ENCODE measurements at regions not wholly inside any gene's neighbourhood (a gene's known extent, or its start where the extent isn't known, plus 50 kb on each side); places are given as distances from the start of the nearest gene placed in this dataset.

DNA sequence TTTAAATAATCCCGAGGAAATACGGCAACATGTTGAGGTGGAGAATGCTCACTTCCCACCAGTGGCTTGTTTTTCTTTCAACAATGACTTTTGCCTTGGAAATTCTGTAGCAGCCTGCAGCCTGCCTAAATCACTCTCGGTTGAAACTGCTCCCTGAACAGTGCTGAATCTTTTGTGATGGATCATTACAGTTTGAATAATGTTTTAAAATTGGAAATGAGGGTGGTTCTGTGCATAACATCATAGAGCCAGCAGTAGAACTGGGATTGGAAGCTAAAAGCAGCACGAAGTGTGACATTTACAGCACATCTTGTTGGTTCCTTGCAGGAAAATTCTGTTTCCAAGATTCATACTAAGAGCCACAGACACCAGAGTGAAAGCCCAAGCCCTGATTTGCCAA is 74.1 kb upstream of the GPR12 start:
- Histone ChIP-seq H3K36me3 (ENCODE audit: low read depth) (no peaks in the 10 kb centered on the region), H3K4me1 (ENCODE audit: insufficient read depth, poor library complexity, severe bottlenecking) (no peaks in the 10 kb centered on the region), H3K4me3 (ENCODE audit: severe bottlenecking) (no peak overlapping the region), H3K9me3 (ENCODE audit: severe bottlenecking) (no peaks in the 10 kb centered on the region), H3K27me3 (ENCODE audit: insufficient read depth, poor library complexity, severe bottlenecking) (no peaks in the 10 kb centered on the region), H3K27ac (ENCODE audit: poor library complexity, severe bottlenecking) (no peak overlapping the region)
- TF ChIP-seq CTCF (IDR thresholded peaks at IDR 0.05; ENCODE audit: poor library complexity, severe bottlenecking), result no peak
- DNase-seq (ENCODE audit: low spot score) (no peak), ATAC-seq (ENCODE audit: low read depth) (no peak)

GRCh38 chr13:26831336-26831908 is 70.8 kb upstream of the GPR12 start:
- no peak for TF ChIP-seq CTCF (IDR thresholded peaks at IDR 0.05; ENCODE audit: poor library complexity, severe bottlenecking)
- Histone ChIP-seq H3K27ac (ENCODE audit: poor library complexity, severe bottlenecking) (no peak overlapping the region), H3K9me3 (ENCODE audit: severe bottlenecking) (no peaks in the 10 kb centered on the region), H3K27me3 (ENCODE audit: insufficient read depth, poor library complexity, severe bottlenecking) (no peaks in the 10 kb centered on the region), H3K4me1 (ENCODE audit: insufficient read depth, poor library complexity, severe bottlenecking) (no peaks in the 10 kb centered on the region), H3K36me3 (ENCODE audit: low read depth) (no peaks in the 10 kb centered on the region), H3K4me3 (ENCODE audit: severe bottlenecking) (no peak overlapping the region)
- ATAC-seq (ENCODE audit: low read depth), result no peak
- DNase-seq (ENCODE audit: low spot score), result no peak

DNA sequence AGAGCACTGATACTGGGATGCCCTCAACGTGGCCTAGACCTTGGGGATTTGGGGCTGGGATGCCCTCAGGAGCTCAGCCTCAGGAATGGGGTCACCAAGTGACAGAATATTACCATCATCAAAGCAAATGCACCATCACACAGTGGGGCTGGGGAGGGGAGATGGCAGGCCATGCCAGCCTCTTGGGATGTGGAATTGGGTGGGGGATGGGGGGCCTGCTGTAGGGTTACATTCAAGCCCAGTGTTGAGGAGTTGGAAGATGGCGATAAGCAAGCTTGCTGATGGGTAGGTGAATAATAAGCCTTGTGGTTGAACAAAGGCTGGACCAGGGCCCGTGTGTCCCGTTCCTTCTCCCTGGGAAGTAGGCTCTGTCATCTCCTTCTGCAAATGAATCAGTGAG is 69.1 kb upstream of the GPR12 start:
- Histone ChIP-seq H3K27me3 (ENCODE audit: insufficient read depth, poor library complexity, severe bottlenecking) (no peaks in the 10 kb centered on the region), H3K4me3 (ENCODE audit: severe bottlenecking) (no peak overlapping the region), H3K4me1 (ENCODE audit: insufficient read depth, poor library complexity, severe bottlenecking) (no peaks in the 10 kb centered on the region), H3K9me3 (ENCODE audit: severe bottlenecking) (no peaks in the 10 kb centered on the region), H3K27ac (ENCODE audit: poor library complexity, severe bottlenecking) (no peak overlapping the region), H3K36me3 (ENCODE audit: low read depth) (no peaks in the 10 kb centered on the region)
- DNase-seq (ENCODE audit: low spot score) (no peak), ATAC-seq (ENCODE audit: low read depth) (no peak)
- no peak for TF ChIP-seq CTCF (IDR thresholded peaks at IDR 0.05; ENCODE audit: poor library complexity, severe bottlenecking)

DNA sequence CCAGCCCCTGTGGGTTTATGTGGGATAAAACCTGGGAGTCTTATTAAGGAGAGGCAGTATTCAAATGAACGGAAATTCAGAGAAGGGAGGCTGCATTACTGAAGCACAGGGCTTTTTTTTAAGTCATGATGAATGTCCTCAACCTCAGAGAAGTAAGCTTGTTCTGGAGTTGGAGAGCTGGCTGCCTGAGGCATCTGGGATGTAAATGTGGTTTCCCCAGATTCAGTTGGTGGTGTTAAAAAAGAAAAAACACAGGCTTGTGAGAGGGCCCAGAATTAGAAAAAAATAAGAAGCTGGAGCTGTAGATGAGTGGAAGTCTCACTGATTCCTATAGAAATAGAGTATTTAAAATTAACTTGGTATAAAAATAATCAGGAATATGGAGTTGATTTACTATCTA is 64.0 kb upstream of the GPR12 start:
- no peak overlapping the region for H3K4me3 ChIP-seq (ENCODE audit: severe bottlenecking)
- no peak for DNase-seq (ENCODE audit: low spot score)
- no peak for TF ChIP-seq CTCF (IDR thresholded peaks at IDR 0.05; ENCODE audit: poor library complexity, severe bottlenecking)
- H3K4me1 ChIP-seq (ENCODE audit: insufficient read depth, poor library complexity, severe bottlenecking), result no peaks in the 10 kb centered on the region
- H3K27me3 ChIP-seq (ENCODE audit: insufficient read depth, poor library complexity, severe bottlenecking), result no peaks in the 10 kb centered on the region
- ATAC-seq (ENCODE audit: low read depth), result no peak
- no peaks in the 10 kb centered on the region for H3K9me3 ChIP-seq (ENCODE audit: severe bottlenecking)
- H3K36me3 ChIP-seq (ENCODE audit: low read depth), result no peaks in the 10 kb centered on the region
- no peak overlapping the region for H3K27ac ChIP-seq (ENCODE audit: poor library complexity, severe bottlenecking)

- Histone ChIP-seq H3K27me3 (ENCODE audit: insufficient read depth, poor library complexity, severe bottlenecking) (no peaks in the 10 kb centered on the region), H3K4me3 (ENCODE audit: severe bottlenecking) (no peak overlapping the region), H3K4me1 (ENCODE audit: insufficient read depth, poor library complexity, severe bottlenecking) (no peaks in the 10 kb centered on the region), H3K9me3 (ENCODE audit: severe bottlenecking) (no peaks in the 10 kb centered on the region), H3K27ac (ENCODE audit: poor library complexity, severe bottlenecking) (no peak overlapping the region), H3K36me3 (ENCODE audit: low read depth) (no peaks in the 10 kb centered on the region)
- no peak for DNase-seq (ENCODE audit: low spot score)
- TF ChIP-seq CTCF (IDR thresholded peaks at IDR 0.05; ENCODE audit: poor library complexity, severe bottlenecking), result no peak
- ATAC-seq (ENCODE audit: low read depth), result no peak
Measured at GRCh38 chr13:26822146-26822545, 61.6 kb upstream of the GPR12 start.
